OCI-LY1 (cell line): ENCODE measurements at regions not wholly inside any gene's neighbourhood (a gene's known extent, or its start where the extent isn't known, plus 50 kb on each side); places are given as distances from the start of the nearest gene placed in this dataset.

ENCODE experiments used
- H2AFZ ChIP-seq: fragments of 200-600 bp; sonication (generic), shearing (Covaris generic); 2 replicates; pipeline ENCODE4 v1.6.0; 2014; ENCODE audit warnings: antibody characterized with exemption, mild to moderate bottlenecking, low read length
- H3F3A ChIP-seq: fragments of 200-600 bp; sonication (generic), shearing (Covaris generic); 2 replicates; pipeline ENCODE4 v1.6.0; 2014; ENCODE audit warnings: mild to moderate bottlenecking, antibody characterized with exemption, low read length, moderate library complexity; ENCODE audit not compliant: insufficient read depth
- H3K27ac ChIP-seq: fragments of 200-600 bp; sonication (generic); 2 replicates; pipeline ENCODE4 v1.5.1; 2014; ENCODE audit warnings: low read length, mixed run types, mild to moderate bottlenecking, low read depth; ENCODE audit not compliant: poor library complexity, severe bottlenecking
- H3K27me3 ChIP-seq: fragments of 200-600 bp; sonication (generic); 2 replicates; pipeline ENCODE4 v1.6.0; 2014; ENCODE audit warnings: antibody characterized with exemption, mild to moderate bottlenecking, low read length, moderate library complexity; ENCODE audit not compliant: insufficient read depth
- H3K36me3 ChIP-seq: fragments of 200-600 bp; sonication (generic); 2 replicates; pipeline ENCODE4 v1.6.1; 2014; ENCODE audit warnings: mild to moderate bottlenecking, antibody characterized with exemption, low read length, moderate library complexity, mixed read lengths; ENCODE audit not compliant: insufficient read depth
- H3K4me1 ChIP-seq: fragments of 200-600 bp; sonication (generic); 2 replicates; pipeline ENCODE4 v1.5.1; 2014; ENCODE audit warnings: mild to moderate bottlenecking, low read length, moderate library complexity; ENCODE audit not compliant: insufficient read depth, severe bottlenecking
- H3K4me2 ChIP-seq: fragments of 200-600 bp; sonication (generic), shearing (Covaris generic); 2 replicates; pipeline ENCODE4 v1.6.1; 2014; ENCODE audit warnings: low read length
- H3K4me3 ChIP-seq: fragments of 200-600 bp; sonication (generic); 2 replicates; pipeline ENCODE4 v1.5.1; 2014; ENCODE audit warnings: low read length, low read depth, mild to moderate bottlenecking, mixed read lengths; ENCODE audit not compliant: poor library complexity, severe bottlenecking
- H3K79me2 ChIP-seq: fragments of 200-600 bp; shearing (Covaris generic); 2 replicates; pipeline ENCODE4 v1.6.1; 2016; ENCODE audit warnings: mixed run types, low read length, mixed read lengths; ENCODE audit not compliant: insufficient read depth
- H3K9ac ChIP-seq: fragments of 200-600 bp; sonication (generic), shearing (Covaris generic); 2 replicates; pipeline ENCODE4 v1.6.1; 2014; ENCODE audit warnings: mild to moderate bottlenecking, low read length, mixed read lengths
- H3K9me2 ChIP-seq: fragments of 200-600 bp; sonication (generic), shearing (Covaris generic); 2 replicates; pipeline ENCODE4 v1.6.1; 2014; ENCODE audit warnings: low read depth, mild to moderate bottlenecking, low read length, mixed read lengths
- H3K9me3 ChIP-seq: fragments of 200-600 bp; shearing (Covaris generic); 2 replicates; pipeline ENCODE4 v1.6.1; 2014; ENCODE audit warnings: low read length, mixed read lengths
- H4K20me1 ChIP-seq: fragments of 200-600 bp; sonication (generic), shearing (Covaris generic); 2 replicates; pipeline ENCODE4 v1.6.0; 2016; ENCODE audit warnings: mild to moderate bottlenecking, low read length; ENCODE audit not compliant: insufficient read depth
- CTCF ChIP-seq: fragments of 200-600 bp; sonication (generic), shearing (Covaris generic); IDR thresholded peaks from 2 replicates; pipeline ENCODE4 v1.5.1; 2017; ENCODE audit warnings: mild to moderate bottlenecking, antibody characterized with exemption, low read length, moderate library complexity, mixed read lengths
- EZH2 ChIP-seq: fragments of 200-600 bp; sonication (generic), shearing (Covaris generic); IDR thresholded peaks from 2 replicates; pipeline ENCODE4 v1.8.0; 2017; ENCODE audit warnings: borderline replicate concordance, mixed run types, mild to moderate bottlenecking, antibody characterized with exemption, low read length, moderate library complexity, mixed read lengths

- Histone ChIP-seq H3K27me3 (no peaks in the 10 kb centered on the region; the same call in 1 of the 2 replicates), H3K27ac (no peak overlapping the region), H3K36me3 (no peaks in the 10 kb centered on the region), H3K79me2 (no peaks in the 10 kb centered on the region), H3K4me3 (no peak overlapping the region), H3F3A (no peaks in the 10 kb centered on the region), H2AFZ (no peak overlapping the region), H3K9me2 (no peaks in the 10 kb centered on the region), H3K4me2 (no peak overlapping the region), H4K20me1 (no peaks in the 10 kb centered on the region), H3K4me1 (no peaks in the 10 kb centered on the region), H3K9ac (no peak overlapping the region), H3K9me3 (no peaks in the 10 kb centered on the region)
- TF ChIP-seq EZH2: no peak
- TF ChIP-seq CTCF: no peak
Measured at GRCh38 chr7:41448104-41448503, 254.8 kb downstream of the INHBA start.

GRCh38 chr7:41447450-41448042 lies 255.3 kb downstream of the INHBA start:
- Histone ChIP-seq H3K4me3 (no peak overlapping the region), H3K4me1 (no peaks in the 10 kb centered on the region), H3K79me2 (no peaks in the 10 kb centered on the region), H3K9ac (no peak overlapping the region), H3K9me3 (no peaks in the 10 kb centered on the region), H3K9me2 (no peaks in the 10 kb centered on the region), H3K36me3 (no peaks in the 10 kb centered on the region), H4K20me1 (no peaks in the 10 kb centered on the region), H3F3A (no peaks in the 10 kb centered on the region), H3K27ac (no peak overlapping the region), H3K4me2 (no peak overlapping the region), H2AFZ (no peak overlapping the region), H3K27me3 (no peaks in the 10 kb centered on the region; the same call in 1 of the 2 replicates)
- TF ChIP-seq EZH2 (no peak), CTCF (no peak)

- Histone ChIP-seq H3K4me3 (no peak overlapping the region), H3K9me3 (no peaks in the 10 kb centered on the region), H3K36me3 (no peaks in the 10 kb centered on the region), H3K4me1 (no peaks in the 10 kb centered on the region), H3K27ac (no peak overlapping the region), H3K4me2 (no peak overlapping the region), H3K79me2 (no peaks in the 10 kb centered on the region), H3K9ac (no peak overlapping the region), H3F3A (no peaks in the 10 kb centered on the region), H3K27me3 (no peaks in the 10 kb centered on the region; the same call in 1 of the 2 replicates), H2AFZ (no peak overlapping the region), H3K9me2 (no peaks in the 10 kb centered on the region), H4K20me1 (no peaks in the 10 kb centered on the region)
- TF ChIP-seq EZH2 (no peak), CTCF (no peak)
Measured at GRCh38 chr7:41446606-41447449, 256.1 kb downstream of the INHBA start.
